Kidney (tissue), 13 donors: ENCODE measurements at regions not wholly inside any gene's neighbourhood (a gene's known extent, or its start where the extent isn't known, plus 50 kb on each side); places are given as distances from the start of the nearest gene placed in this dataset.
A peak's percentile ranks its signal among the peaks of the same experiment; 100 is the strongest.

ENCODE experiments used
- DNase-seq, 5 donors: peaks; one replicate each; pipeline ENCODE4 v3.0.0-alpha.2; 2013 to 2020
- FAIRE-seq: peaks from 2 replicates; lab custom pipeline; 2012; peaks lifted over from hg19 to GRCh38; lab: Jason Lieb, UNC
- H3K27ac ChIP-seq, 2 donors: one replicate each; pipeline ENCODE4 v1.7.0; 2013; ENCODE audit warnings: low read depth in 2 of 2, low read length in 2 of 2, inconsistent platforms in 1 of 2
- H3K27me3 ChIP-seq: one replicate; pipeline ENCODE4 v1.7.1; 2013; ENCODE audit warnings: low read length, inconsistent platforms; ENCODE audit not compliant: control insufficient read depth, insufficient read depth
- H3K36me3 ChIP-seq, 3 donors: one replicate each; pipeline versions ENCODE4 v1.7.0 to v1.7.1; 2013; ENCODE audit warnings: low read length in 3 of 3, control low read depth in 1 of 3, inconsistent platforms in 1 of 3; ENCODE audit not compliant: insufficient read depth in 3 of 3, control insufficient read depth in 2 of 3
- H3K4me1 ChIP-seq, 3 donors: one replicate each; pipeline versions ENCODE4 v1.7.0 to v1.7.1; 2013; ENCODE audit warnings: low read length in 3 of 3, inconsistent platforms in 1 of 3, low read depth in 1 of 3; ENCODE audit not compliant: control insufficient read depth in 2 of 3, insufficient read depth in 2 of 3
- H3K4me3 ChIP-seq, 3 donors: one replicate each; pipeline versions ENCODE4 v1.7.0 to v1.8.1; 2013; ENCODE audit warnings: low read length in 3 of 3, control low read depth in 1 of 3, inconsistent platforms in 1 of 3
- H3K9ac ChIP-seq, 3 donors: one replicate each; pipeline versions ENCODE4 v1.7.0 to v1.7.1; 2013; ENCODE audit warnings: low read length in 3 of 3, control low read depth in 1 of 3, inconsistent platforms in 1 of 3
- H3K9me3 ChIP-seq, 3 donors: one replicate each; pipeline versions ENCODE4 v1.7.0 to v1.7.1; 2013; ENCODE audit warnings: low read length in 3 of 3, control low read depth in 1 of 3, inconsistent platforms in 1 of 3; ENCODE audit not compliant: control insufficient read depth in 2 of 3, insufficient read depth in 1 of 3
- CTCF ChIP-seq: IDR thresholded peaks from 3 replicates; pipeline ENCODE4 v1.5.1; 2012; ENCODE audit warnings: mild to moderate bottlenecking, moderate library complexity, borderline replicate concordance; ENCODE audit not compliant: insufficient read depth; ENCODE audit errors: extremely low read depth
- intact Hi-C: fragments of 100-400 bp; cut with DNase I; formaldehyde crosslinking; loops from one replicate; pipeline ENCODE4 v1.11.1; 2022
- donor health status: control.
- donor health status: control.
- donor health status: control.
- donor health status: control.
- donor health status: control.
- donor health status: DM: yes; HTN: yes; CAD: no.
- donor health status: Normal renal cell carcinoma (clear cell type).

GRCh38 chr16:46428108-46429061, 192.8 kb downstream of the SHCBP1 start:
- DNase-seq (peak in 2 of 5 donors; percentile 13 to 44), FAIRE-seq (no peak)
- no peaks in the 10 kb centered on the region for H3K4me1 ChIP-seq
- intact Hi-C loops: no loop called here
- H3K27me3 ChIP-seq: no peaks in the 10 kb centered on the region
- H3K27ac ChIP-seq: no peak overlapping the region
- H3K9ac ChIP-seq: no peak overlapping the region
- no peak overlapping the region for H3K4me3 ChIP-seq
- no peaks in the 10 kb centered on the region for H3K36me3 ChIP-seq
- peaks cover 0 to 2% (median 0%) of the 10 kb centered on the region in 3 donors for H3K9me3 ChIP-seq
- no peak for TF ChIP-seq CTCF

- H3K36me3 ChIP-seq: no peaks in the 10 kb centered on the region
- TF ChIP-seq CTCF: no peak
- no peak overlapping the region for H3K27ac ChIP-seq
- intact Hi-C loops: no loop called here
- H3K4me3 ChIP-seq: no peak overlapping the region
- FAIRE-seq: no peak
- no peaks in the 10 kb centered on the region for H3K27me3 ChIP-seq
- no peaks in the 10 kb centered on the region for H3K4me1 ChIP-seq
- peak in 1 of 5 donors; percentile 49 for DNase-seq
- peaks cover 0 to 2% (median 0%) of the 10 kb centered on the region in 3 donors for H3K9me3 ChIP-seq
- H3K9ac ChIP-seq: no peak overlapping the region
Measured at GRCh38 chr16:46427340-46428107, 193.7 kb downstream of the SHCBP1 start.

GRCh38 chr16:46426336-46426735, 194.8 kb downstream of the SHCBP1 start:
- no peak for FAIRE-seq
- H3K9me3 ChIP-seq: peaks cover 0 to 7% (median 3%) of the 10 kb centered on the region in 3 donors
- H3K27ac ChIP-seq: no peak overlapping the region
- H3K27me3 ChIP-seq: no peaks in the 10 kb centered on the region
- no peak overlapping the region for H3K4me3 ChIP-seq
- H3K4me1 ChIP-seq: no peaks in the 10 kb centered on the region
- DNase-seq: no peak
- no peak overlapping the region for H3K9ac ChIP-seq
- no peak for TF ChIP-seq CTCF
- intact Hi-C loops: no loop called here
- no peaks in the 10 kb centered on the region for H3K36me3 ChIP-seq
